Peyer's patch (tissue), 4 donors: ENCODE measurements at regions not wholly inside any gene's neighbourhood (a gene's known extent, or its start where the extent isn't known, plus 50 kb on each side); places are given as distances from the start of the nearest gene placed in this dataset.

Experiments
- DNase-seq, 3 donors: peaks; one replicate each; pipeline ENCODE4 v3.0.0-alpha.2; 2017 to 2019
- H3K27ac ChIP-seq, 4 donors: fragments of 200-600 bp; sonication (generic); one replicate each; pipeline ENCODE4 v1.5.1; 2016 to 2019
- H3K27me3 ChIP-seq, 2 donors: fragments of 200-600 bp; sonication (generic); one replicate each; pipeline ENCODE4 v1.5.1; 2019
- H3K36me3 ChIP-seq, 3 donors: fragments of 200-600 bp; sonication (generic); one replicate each; pipeline ENCODE4 v1.5.1; 2016 to 2019
- H3K4me1 ChIP-seq, 4 donors: fragments of 200-600 bp; sonication (generic); one replicate each; pipeline ENCODE4 v1.5.1; 2016 to 2019
- H3K4me3 ChIP-seq, 4 donors: fragments of 200-600 bp; sonication (generic); 1 replicate in 3 of 4; 2 replicates in 1 of 4; pipeline ENCODE4 v1.5.1; 2016 to 2019; ENCODE audit warnings: mild to moderate bottlenecking in 1 of 4
- H3K9me3 ChIP-seq, 4 donors: fragments of 200-600 bp; sonication (generic); one replicate each; pipeline ENCODE4 v1.5.1; 2016 to 2019; ENCODE audit warnings: mild to moderate bottlenecking in 1 of 4
- CTCF ChIP-seq, 6 experiments: fragments of 450-650 bp in 4 of 6; fragments of 200-600 bp in 2 of 6; sonication (generic) in 1 of 6; IDR thresholded peaks; one replicate each; pipeline ENCODE4 v1.5.1; 2017 to 2019; ENCODE audit warnings: antibody characterized with exemption in 6 of 6, mild to moderate bottlenecking in 3 of 6, moderate library complexity in 1 of 6
- POLR2A ChIP-seq, 2 donors: fragments of 450-650 bp; IDR thresholded peaks; one replicate each; pipeline ENCODE4 v1.5.1; 2017; ENCODE audit warnings: antibody characterized with exemption in 2 of 2, mild to moderate bottlenecking in 2 of 2, moderate library complexity in 2 of 2

GRCh38 chr19:30115947-30116346 is 173.9 kb downstream of the URI1 start:
- TF ChIP-seq POLR2A (IDR thresholded peaks at IDR 0.05) = no peak
- no peak for TF ChIP-seq CTCF (IDR thresholded peaks at IDR 0.05)
- Histone ChIP-seq H3K27me3 (no peaks in the 10 kb centered on the region), H3K4me1 (no peaks in the 10 kb centered on the region), H3K36me3 (no peaks in the 10 kb centered on the region), H3K9me3 (no peaks in the 10 kb centered on the region), H3K27ac (no peak overlapping the region), H3K4me3 (no peak overlapping the region)
- no peak for DNase-seq

GRCh38 chr19:30116530-30116929 is 174.5 kb downstream of the URI1 start:
- no peaks in the 10 kb centered on the region for H3K27me3 ChIP-seq
- H3K4me1 ChIP-seq = no peaks in the 10 kb centered on the region
- TF ChIP-seq POLR2A (IDR thresholded peaks at IDR 0.05) (no peak), CTCF (IDR thresholded peaks at IDR 0.05) (no peak)
- H3K4me3 ChIP-seq = no peak overlapping the region
- no peaks in the 10 kb centered on the region for H3K9me3 ChIP-seq
- H3K27ac ChIP-seq = no peak overlapping the region
- no peak for DNase-seq
- no peaks in the 10 kb centered on the region for H3K36me3 ChIP-seq

GRCh38 chr19:30116984-30117555 is 175.0 kb downstream of the URI1 start:
- no peaks in the 10 kb centered on the region for H3K4me1 ChIP-seq
- H3K4me3 ChIP-seq = no peak overlapping the region
- H3K36me3 ChIP-seq = no peaks in the 10 kb centered on the region
- no peaks in the 10 kb centered on the region for H3K9me3 ChIP-seq
- no peak for DNase-seq
- TF ChIP-seq CTCF (IDR thresholded peaks at IDR 0.05) (no peak), POLR2A (IDR thresholded peaks at IDR 0.05) (no peak)
- no peak overlapping the region for H3K27ac ChIP-seq
- no peaks in the 10 kb centered on the region for H3K27me3 ChIP-seq

- Histone ChIP-seq H3K36me3 (no peaks in the 10 kb centered on the region), H3K9me3 (no peaks in the 10 kb centered on the region), H3K27ac (no peak overlapping the region), H3K27me3 (no peaks in the 10 kb centered on the region), H3K4me3 (no peak overlapping the region), H3K4me1 (no peaks in the 10 kb centered on the region)
- no peak for DNase-seq
- TF ChIP-seq POLR2A (IDR thresholded peaks at IDR 0.05) (no peak), CTCF (IDR thresholded peaks at IDR 0.05) (no peak)
These were observed 175.7 kb downstream of the URI1 start for GRCh38 chr19:30117636-30118145.

- no peaks in the 10 kb centered on the region for H3K27me3 ChIP-seq
- H3K9me3 ChIP-seq = no peaks in the 10 kb centered on the region
- no peak overlapping the region for H3K27ac ChIP-seq
- no peaks in the 10 kb centered on the region for H3K4me1 ChIP-seq
- H3K36me3 ChIP-seq = no peaks in the 10 kb centered on the region
- no peak overlapping the region for H3K4me3 ChIP-seq
- DNase-seq = no peak
- no peak for TF ChIP-seq POLR2A (IDR thresholded peaks at IDR 0.05)
- no peak for TF ChIP-seq CTCF (IDR thresholded peaks at IDR 0.05)
These were observed 176.2 kb downstream of the URI1 start for GRCh38 chr19:30118221-30118620.

- no peak for TF ChIP-seq CTCF (IDR thresholded peaks at IDR 0.05)
- TF ChIP-seq POLR2A (IDR thresholded peaks at IDR 0.05) = no peak
- no peaks in the 10 kb centered on the region for H3K27me3 ChIP-seq
- H3K36me3 ChIP-seq = no peaks in the 10 kb centered on the region
- no peak for DNase-seq
- H3K9me3 ChIP-seq = no peaks in the 10 kb centered on the region
- H3K4me1 ChIP-seq = no peaks in the 10 kb centered on the region
- no peak overlapping the region for H3K27ac ChIP-seq
- H3K4me3 ChIP-seq = no peak overlapping the region
These were observed 176.7 kb downstream of the URI1 start for GRCh38 chr19:30118760-30119159.
